ENCODE measurements at regions not wholly inside any gene's neighbourhood (a gene's known extent, or its start where the extent isn't known, plus 50 kb on each side); places are given as distances from the start of the nearest gene placed in this dataset.
"Not testable (repeated sequence)": the region's sequence is repeated elsewhere in the genome, so short reads cannot be mapped to it uniquely, and the experiment has no call there.

- Histone ChIP-seq H3K4me1 (no peaks in the 10 kb centered on the region), H3K36me3 (no peaks in the 10 kb centered on the region), H3F3A (ENCODE audit: low read depth) (no peaks in the 10 kb centered on the region), H2AFZ (replicated peaks) (no peak overlapping the region), H3K79me2 (ENCODE audit: low read depth) (no peaks in the 10 kb centered on the region), H3K4me2 (no peak overlapping the region), H3K4me3 (no peak overlapping the region), H3K27me3 (no peaks in the 10 kb centered on the region), H4K20me1 (ENCODE audit: low read depth) (no peaks in the 10 kb centered on the region), H3K9me3 (ENCODE audit: low read depth) (peaks cover 16% of the 10 kb centered on the region), H3K27ac (no peak overlapping the region), H3K9ac (no peak overlapping the region)
- Mint-ChIP-seq H3K27me3 (ENCODE audit: insufficient read depth, low read depth) (no peaks in the 10 kb centered on the region), H3K4me3 (no peak overlapping the region), H3K4me1 (no peaks in the 10 kb centered on the region), H3K27ac (no peak overlapping the region), H3K36me3 (no peaks in the 10 kb centered on the region), H3K9me3 (peaks cover 59% of the 10 kb centered on the region)
- DNase-seq (ENCODE audit: low spot score) = no peak
- TF ChIP-seq EZH2phosphoT487 (IDR thresholded peaks at IDR 0.05) = no peak
- no peak for TF ChIP-seq EZH2 (IDR thresholded peaks at IDR 0.05)
- no peak for TF ChIP-seq CTCF (IDR thresholded peaks at IDR 0.05)
These were observed 578.1 kb downstream of the KCNJ18 start for GRCh38 chr17:22270381-22270780.

GRCh38 chr17:22270809-22271208 lies 578.5 kb downstream of the KCNJ18 start:
- H3K9me3 Mint-ChIP-seq = peaks cover 58% of the 10 kb centered on the region
- peaks cover 20% of the 10 kb centered on the region for H3K9me3 ChIP-seq (ENCODE audit: low read depth)
- H3K36me3 Mint-ChIP-seq = not testable (repeated sequence)

GRCh38 chr17:22272363-22273146 lies 580.2 kb downstream of the KCNJ18 start:
- Mint-ChIP-seq H3K4me3 (no peak overlapping the region), H3K27ac (no peak overlapping the region), H3K4me1 (no peaks in the 10 kb centered on the region), H3K9me3 (peaks cover 63% of the 10 kb centered on the region), H3K27me3 (ENCODE audit: insufficient read depth, low read depth) (no peaks in the 10 kb centered on the region), H3K36me3 (no peaks in the 10 kb centered on the region)
- no peak overlapping the region for H2AFZ ChIP-seq (replicated peaks)
- H3K4me3 ChIP-seq = no peak overlapping the region
- H3K9ac ChIP-seq = no peak overlapping the region
- H3K79me2 ChIP-seq (ENCODE audit: low read depth) = no peaks in the 10 kb centered on the region
- no peak overlapping the region for H3K4me2 ChIP-seq
- TF ChIP-seq EZH2 (IDR thresholded peaks at IDR 0.05) = no peak
- no peak for TF ChIP-seq CTCF (IDR thresholded peaks at IDR 0.05)
- TF ChIP-seq EZH2phosphoT487 (IDR thresholded peaks at IDR 0.05) = no peak
- H3K4me1 ChIP-seq = no peaks in the 10 kb centered on the region
- H3K27ac ChIP-seq = no peak overlapping the region
- no peaks in the 10 kb centered on the region for H3K27me3 ChIP-seq
- no peak for DNase-seq (ENCODE audit: low spot score)
- peaks cover 22% of the 10 kb centered on the region for H3K9me3 ChIP-seq (ENCODE audit: low read depth)
- no peaks in the 10 kb centered on the region for H4K20me1 ChIP-seq (ENCODE audit: low read depth)
- no peaks in the 10 kb centered on the region for H3K36me3 ChIP-seq
- H3F3A ChIP-seq (ENCODE audit: low read depth) = no peaks in the 10 kb centered on the region

More at GRCh38 chr17:22270809-22271208, 578.5 kb downstream of the KCNJ18 start:
- not testable (repeated sequence) for H3K4me3 Mint-ChIP-seq; H3K9ac ChIP-seq; H3K4me1 Mint-ChIP-seq; H3K4me1 ChIP-seq; H3K4me2 ChIP-seq; H3K27me3 Mint-ChIP-seq (ENCODE audit: insufficient read depth, low read depth); H3K27ac ChIP-seq; H3K27me3 ChIP-seq; H4K20me1 ChIP-seq (ENCODE audit: low read depth); DNase-seq (ENCODE audit: low spot score); H2AFZ ChIP-seq (replicated peaks); H3K79me2 ChIP-seq (ENCODE audit: low read depth); H3K4me3 ChIP-seq; H3K27ac Mint-ChIP-seq; H3F3A ChIP-seq (ENCODE audit: low read depth); H3K36me3 ChIP-seq

- TF ChIP-seq CTCF (IDR thresholded peaks at IDR 0.05) = no peak
- TF ChIP-seq EZH2phosphoT487 (IDR thresholded peaks at IDR 0.05) = no peak
- H2AFZ ChIP-seq (replicated peaks) = no peak overlapping the region
- H3K27me3 Mint-ChIP-seq (ENCODE audit: insufficient read depth, low read depth) = no peaks in the 10 kb centered on the region
- H3K4me1 Mint-ChIP-seq = no peaks in the 10 kb centered on the region
- H3K27me3 ChIP-seq = no peaks in the 10 kb centered on the region
- no peaks in the 10 kb centered on the region for H3K36me3 Mint-ChIP-seq
- H3K9me3 Mint-ChIP-seq = peaks cover 56% of the 10 kb centered on the region
- H3K9me3 ChIP-seq (ENCODE audit: low read depth) = peaks cover 15% of the 10 kb centered on the region
- H3K27ac ChIP-seq = no peak overlapping the region
- no peak overlapping the region for H3K4me3 ChIP-seq
- no peaks in the 10 kb centered on the region for H3F3A ChIP-seq (ENCODE audit: low read depth)
- no peaks in the 10 kb centered on the region for H3K79me2 ChIP-seq (ENCODE audit: low read depth)
- H3K4me2 ChIP-seq = no peak overlapping the region
- H3K27ac Mint-ChIP-seq = no peak overlapping the region
- no peak overlapping the region for H3K9ac ChIP-seq
- no peak overlapping the region for H3K4me3 Mint-ChIP-seq
- H4K20me1 ChIP-seq (ENCODE audit: low read depth) = no peaks in the 10 kb centered on the region
- no peaks in the 10 kb centered on the region for H3K4me1 ChIP-seq
- H3K36me3 ChIP-seq = no peaks in the 10 kb centered on the region
- no peak for DNase-seq (ENCODE audit: low spot score)
These were observed 581.0 kb downstream of the KCNJ18 start for GRCh38 chr17:22273308-22273707.

All from neural progenitor cell (in vitro differentiated cells).